ENCODE measurements at regions not wholly inside any gene's neighbourhood (a gene's known extent, or its start where the extent isn't known, plus 50 kb on each side); places are given as distances from the start of the nearest gene placed in this dataset.

DNA sequence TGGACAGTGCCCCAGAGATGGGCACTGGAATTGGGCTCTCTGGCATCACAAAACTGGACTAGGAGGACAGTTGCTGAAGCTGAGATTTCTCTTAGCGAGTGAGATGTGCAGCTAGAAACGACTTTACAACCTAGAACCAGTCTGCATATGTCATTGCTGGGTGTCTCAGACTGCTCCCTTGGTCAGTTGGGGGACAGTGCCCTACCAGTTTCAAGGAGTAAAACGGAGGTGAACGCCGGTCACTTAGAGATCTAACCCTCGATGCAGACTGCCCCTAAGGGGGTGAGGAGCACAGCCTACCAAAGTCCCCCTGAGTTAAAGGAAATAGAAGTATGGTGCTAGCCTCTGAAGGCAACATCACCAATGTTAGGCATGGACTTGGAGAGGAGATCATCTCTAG lies 704.4 kb upstream of the CDH9 start:
- Histone ChIP-seq H3K9me3 (ENCODE audit: control insufficient read depth, insufficient read depth, low read length) (peaks cover 15% of the 10 kb centered on the region), H3K27ac (ENCODE audit: low read length) (no peak overlapping the region), H3K4me1 (ENCODE audit: control insufficient read depth, insufficient read depth, low read length) (no peaks in the 10 kb centered on the region), H3K27me3 (ENCODE audit: control insufficient read depth, insufficient read depth, low read length) (no peaks in the 10 kb centered on the region), H3K4me3 (ENCODE audit: low read length) (no peak overlapping the region), H3K36me3 (ENCODE audit: control insufficient read depth, insufficient read depth, low read length) (no peaks in the 10 kb centered on the region)
- H3K4me1 Mint-ChIP-seq, result no peaks in the 10 kb centered on the region
- H3K27ac Mint-ChIP-seq, result no peak overlapping the region
- TF ChIP-seq CTCF (IDR thresholded peaks at IDR 0.05), result no peak
- WGBS (ENCODE audit: insufficient coverage), result 89% methylated on average over 6 of the region's 6 CpGs
- ATAC-seq, result no peak
- peaks cover 33% of the 10 kb centered on the region for H3K36me3 Mint-ChIP-seq
- no peak for DNase-seq
- no peaks in the 10 kb centered on the region for H3K27me3 Mint-ChIP-seq (ENCODE audit: low read depth in 2 of 2)
- no peak overlapping the region for H3K4me3 Mint-ChIP-seq
- intact Hi-C loops (cut with micrococcal nuclease), result no loop called here
- peaks cover 15 to 31% of the 10 kb centered on the region in 2 donors for H3K9me3 Mint-ChIP-seq

DNA sequence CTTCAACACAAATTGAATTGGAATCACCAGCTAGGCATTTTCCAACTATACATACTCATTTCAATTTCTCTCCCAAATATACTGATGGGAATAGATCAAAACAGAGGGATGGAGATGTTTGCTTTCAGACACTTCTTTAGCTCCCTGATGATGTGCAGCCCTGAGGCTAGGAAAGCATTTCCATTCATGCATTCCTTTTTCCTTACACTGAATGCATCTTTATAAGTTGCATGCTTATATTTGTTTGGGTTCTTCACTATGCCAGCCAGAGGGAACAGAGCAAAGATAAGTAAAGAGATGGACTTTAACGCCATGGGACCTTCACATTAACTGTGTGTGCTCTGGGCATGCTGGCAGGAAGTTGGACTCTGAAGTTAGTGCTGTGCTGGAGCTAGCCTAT lies 696.5 kb upstream of the CDH9 start:
- no peak for TF ChIP-seq CTCF (IDR thresholded peaks at IDR 0.05)
- 72% methylated on average over 1 of the region's 1 CpG for WGBS (ENCODE audit: insufficient coverage)
- no peaks in the 10 kb centered on the region for H3K36me3 Mint-ChIP-seq
- Histone ChIP-seq H3K36me3 (ENCODE audit: control insufficient read depth, insufficient read depth, low read length) (no peaks in the 10 kb centered on the region), H3K4me1 (ENCODE audit: control insufficient read depth, insufficient read depth, low read length) (no peaks in the 10 kb centered on the region), H3K27me3 (ENCODE audit: control insufficient read depth, insufficient read depth, low read length) (no peaks in the 10 kb centered on the region), H3K9me3 (ENCODE audit: control insufficient read depth, insufficient read depth, low read length) (no peaks in the 10 kb centered on the region), H3K4me3 (ENCODE audit: low read length) (no peak overlapping the region), H3K27ac (ENCODE audit: low read length) (no peak overlapping the region)
- peaks cover 8 to 17% of the 10 kb centered on the region in 2 donors for H3K9me3 Mint-ChIP-seq
- H3K27me3 Mint-ChIP-seq (ENCODE audit: low read depth in 2 of 2), result no peaks in the 10 kb centered on the region
- H3K27ac Mint-ChIP-seq, result no peak overlapping the region
- no peak for DNase-seq
- H3K4me1 Mint-ChIP-seq, result no peaks in the 10 kb centered on the region
- intact Hi-C loops (cut with micrococcal nuclease), result no loop called here
- ATAC-seq, result no peak
- no peak overlapping the region for H3K4me3 Mint-ChIP-seq

DNA sequence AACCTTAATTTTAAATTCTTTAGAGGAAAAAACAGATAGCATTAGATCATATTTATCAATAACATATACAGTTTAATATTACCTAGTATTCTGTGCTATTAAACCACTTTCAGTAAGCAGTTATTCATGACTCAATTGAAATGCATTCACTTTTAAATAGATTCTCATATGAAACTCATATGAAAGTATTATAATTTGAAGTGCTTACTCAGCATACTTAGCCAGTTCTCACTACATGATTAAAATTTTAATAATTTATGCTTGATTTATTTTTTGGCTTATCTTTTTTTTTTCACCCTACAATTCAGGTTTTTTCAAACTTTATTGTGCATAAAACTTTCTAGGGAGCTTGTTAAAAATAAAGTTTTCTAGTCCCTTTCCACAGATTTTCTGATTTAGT lies 694.9 kb upstream of the CDH9 start:
- no peaks in the 10 kb centered on the region for H3K9me3 ChIP-seq (ENCODE audit: control insufficient read depth, insufficient read depth, low read length)
- Mint-ChIP-seq H3K27me3 (ENCODE audit: low read depth in 2 of 2) (no peaks in the 10 kb centered on the region), H3K9me3 (peaks cover 6 to 14% of the 10 kb centered on the region in 2 donors), H3K27ac (no peak overlapping the region), H3K4me3 (no peak overlapping the region), H3K36me3 (no peaks in the 10 kb centered on the region), H3K4me1 (no peaks in the 10 kb centered on the region)
- ATAC-seq, result no peak
- no peaks in the 10 kb centered on the region for H3K36me3 ChIP-seq (ENCODE audit: control insufficient read depth, insufficient read depth, low read length)
- no peak overlapping the region for H3K27ac ChIP-seq (ENCODE audit: low read length)
- no peaks in the 10 kb centered on the region for H3K4me1 ChIP-seq (ENCODE audit: control insufficient read depth, insufficient read depth, low read length)
- TF ChIP-seq CTCF (IDR thresholded peaks at IDR 0.05), result no peak
- intact Hi-C loops (cut with micrococcal nuclease), result no loop called here
- no peak overlapping the region for H3K4me3 ChIP-seq (ENCODE audit: low read length)
- DNase-seq, result no peak
- no peaks in the 10 kb centered on the region for H3K27me3 ChIP-seq (ENCODE audit: control insufficient read depth, insufficient read depth, low read length)

DNA sequence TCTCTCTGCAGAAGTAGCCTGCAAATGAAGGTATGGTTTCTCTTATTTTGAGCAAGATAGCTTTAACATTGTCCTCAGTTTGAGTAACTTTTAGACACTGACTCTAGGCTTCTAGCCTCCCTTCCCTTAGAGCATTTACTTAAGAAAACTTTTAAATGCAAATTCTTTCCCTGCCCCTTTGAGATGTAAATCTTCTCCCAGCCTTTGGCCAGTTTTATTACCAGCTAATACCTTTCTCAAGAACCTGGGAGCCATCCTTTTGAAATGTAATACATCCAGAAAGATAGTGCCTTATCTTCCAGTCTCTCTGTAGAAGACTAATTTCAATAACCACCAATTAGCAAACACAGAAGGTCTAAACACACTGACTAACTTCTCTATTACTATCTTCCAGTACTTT lies 688.9 kb upstream of the CDH9 start:
- no peak overlapping the region for H3K4me3 Mint-ChIP-seq
- H3K4me3 ChIP-seq (ENCODE audit: low read length), result no peak overlapping the region
- peaks cover 7 to 10% of the 10 kb centered on the region in 2 donors for H3K9me3 Mint-ChIP-seq
- no peak overlapping the region for H3K27ac ChIP-seq (ENCODE audit: low read length)
- H3K27me3 ChIP-seq (ENCODE audit: control insufficient read depth, insufficient read depth, low read length), result no peaks in the 10 kb centered on the region
- intact Hi-C loops (cut with micrococcal nuclease), result no loop called here
- H3K9me3 ChIP-seq (ENCODE audit: control insufficient read depth, insufficient read depth, low read length), result no peaks in the 10 kb centered on the region
- H3K27ac Mint-ChIP-seq, result no peak overlapping the region
- H3K36me3 ChIP-seq (ENCODE audit: control insufficient read depth, insufficient read depth, low read length), result no peaks in the 10 kb centered on the region
- DNase-seq (no peak), ATAC-seq (no peak)
- no peak for TF ChIP-seq CTCF (IDR thresholded peaks at IDR 0.05)
- H3K36me3 Mint-ChIP-seq, result peaks cover 11% of the 10 kb centered on the region
- H3K4me1 Mint-ChIP-seq, result no peaks in the 10 kb centered on the region
- no peaks in the 10 kb centered on the region for H3K4me1 ChIP-seq (ENCODE audit: control insufficient read depth, insufficient read depth, low read length)
- no peaks in the 10 kb centered on the region for H3K27me3 Mint-ChIP-seq (ENCODE audit: low read depth in 2 of 2)
